Lower lobe of right lung (tissue), 2 donors: ENCODE measurements at regions not wholly inside any gene's neighbourhood (a gene's known extent, or its start where the extent isn't known, plus 50 kb on each side); places are given as distances from the start of the nearest gene placed in this dataset.

Experiments
- ATAC-seq, 2 donors: fragments of 200-7000 bp; cut with Tn5 transposase; one replicate each; pipeline ENCODE4 v1.9.1; 2020 to 2022; ENCODE audit warnings: mild to moderate bottlenecking in 2 of 2, moderate library complexity in 2 of 2
- DNase-seq: peaks from one replicate; pipeline ENCODE4 v3.0.0-alpha.2; 2020
- H3K27ac ChIP-seq: fragments of 200-600 bp; one replicate; pipeline ENCODE4 v1.8.0; 2022
- H3K27me3 ChIP-seq: fragments of 200-600 bp; one replicate; pipeline ENCODE4 v1.8.0; 2022; ENCODE audit warnings: low read depth
- H3K36me3 ChIP-seq: fragments of 200-600 bp; one replicate; pipeline ENCODE4 v1.8.0; 2022; ENCODE audit warnings: mild to moderate bottlenecking
- H3K4me1 ChIP-seq: fragments of 200-600 bp; one replicate; pipeline ENCODE4 v1.8.0; 2022
- H3K4me3 ChIP-seq: fragments of 200-600 bp; one replicate; pipeline ENCODE4 v1.8.0; 2022; ENCODE audit warnings: mild to moderate bottlenecking
- H3K9me3 ChIP-seq: fragments of 200-600 bp; one replicate; pipeline ENCODE4 v1.8.0; 2022
- CTCF ChIP-seq: fragments of 200-600 bp; IDR thresholded peaks from one replicate; pipeline ENCODE4 v1.8.0; 2022; ENCODE audit warnings: antibody characterized with exemption, mild to moderate bottlenecking
- intact Hi-C: fragments of 100-400 bp; cut with DNase I; formaldehyde crosslinking; loops from one replicate; pipeline ENCODE4 v1.11.0; 2022
- donor health status: DM: no; HTN: yes; CAD: no; lungs with severe emphysema.

GRCh38 chr14:94717808-94718207 is 52.1 kb downstream of the GSC start:
- no peak for TF ChIP-seq CTCF
- no peak overlapping the region for H3K27ac ChIP-seq
- H3K4me3 ChIP-seq: no peak overlapping the region
- no peak for DNase-seq
- H3K27me3 ChIP-seq: peaks cover 4% of the 10 kb centered on the region
- intact Hi-C loops: no loop called here
- no peaks in the 10 kb centered on the region for H3K36me3 ChIP-seq
- ATAC-seq: no peak
- no peaks in the 10 kb centered on the region for H3K9me3 ChIP-seq
- H3K4me1 ChIP-seq: no peaks in the 10 kb centered on the region

GRCh38 chr14:94716976-94717375 is 52.9 kb downstream of the GSC start:
- intact Hi-C loops: no loop called here

DNA sequence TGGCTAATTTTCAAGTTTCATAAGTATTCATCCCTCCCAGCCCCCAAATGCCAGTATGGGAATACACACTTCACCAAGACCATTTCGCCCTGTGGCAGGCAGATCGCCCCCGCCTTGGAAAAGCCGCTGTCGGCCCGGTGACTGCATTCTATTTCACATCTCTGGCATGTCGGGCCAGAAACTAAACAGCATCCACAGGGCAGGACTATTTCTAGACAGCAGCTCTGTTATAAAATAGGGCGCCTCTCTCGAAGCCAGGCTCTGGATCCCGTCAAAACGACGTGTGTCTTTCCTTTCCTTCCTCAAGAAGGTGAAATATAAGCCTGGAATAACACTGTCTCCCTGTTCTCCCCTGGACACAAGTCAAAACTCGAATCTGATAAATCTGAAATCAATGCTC is 56.8 kb downstream of the GSC start:
- Histone ChIP-seq H3K4me1 (no peaks in the 10 kb centered on the region), H3K27me3 (peaks cover 8% of the 10 kb centered on the region), H3K36me3 (no peaks in the 10 kb centered on the region), H3K4me3 (no peak overlapping the region), H3K27ac (no peak overlapping the region), H3K9me3 (no peaks in the 10 kb centered on the region)
- ATAC-seq (no peak), DNase-seq (no peak)
- no peak for TF ChIP-seq CTCF
- intact Hi-C loops: no loop called here

More at GRCh38 chr14:94716976-94717375, 52.9 kb downstream of the GSC start:
- Histone ChIP-seq H3K27me3 (peaks cover 4% of the 10 kb centered on the region), H3K27ac (no peak overlapping the region), H3K4me3 (no peak overlapping the region), H3K36me3 (no peaks in the 10 kb centered on the region), H3K9me3 (no peaks in the 10 kb centered on the region), H3K4me1 (no peaks in the 10 kb centered on the region)
- TF ChIP-seq CTCF: no peak
- DNase-seq (no peak), ATAC-seq (no peak)

- no peak for ATAC-seq
These were observed 59.2 kb downstream of the GSC start for GRCh38 chr14:94710731-94711130.

DNA sequence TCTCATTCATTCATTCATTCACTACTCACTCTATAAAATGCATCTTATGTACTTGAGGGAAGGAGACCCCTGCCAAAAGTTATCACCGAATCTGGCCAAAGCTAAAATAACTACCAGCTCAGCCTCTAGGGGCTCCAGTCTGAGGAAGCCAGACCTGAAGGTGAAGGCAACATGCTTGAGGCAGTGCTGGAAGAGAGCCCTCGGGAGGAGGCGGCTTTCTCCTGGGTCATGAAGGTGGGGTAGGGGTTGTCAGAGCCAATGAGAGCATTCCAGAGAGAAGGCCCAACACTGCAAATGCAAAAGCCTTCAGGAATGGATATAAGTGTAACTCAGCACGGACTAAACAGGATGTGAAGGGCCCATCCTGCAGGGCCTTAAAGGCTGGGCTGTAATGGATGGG is 62.4 kb downstream of the GSC start:
- no peak for TF ChIP-seq CTCF
- intact Hi-C loops: no loop called here
- DNase-seq (no peak), ATAC-seq (no peak)
- H3K4me1 ChIP-seq: no peaks in the 10 kb centered on the region
- no peaks in the 10 kb centered on the region for H3K9me3 ChIP-seq
- H3K4me3 ChIP-seq: no peak overlapping the region
- no peaks in the 10 kb centered on the region for H3K36me3 ChIP-seq
- H3K27ac ChIP-seq: no peak overlapping the region
- peaks cover 8% of the 10 kb centered on the region for H3K27me3 ChIP-seq

More at GRCh38 chr14:94710731-94711130, 59.2 kb downstream of the GSC start:
- DNase-seq: no peak
- no peak overlapping the region for H3K4me3 ChIP-seq
- H3K27ac ChIP-seq: no peak overlapping the region
- H3K9me3 ChIP-seq: no peaks in the 10 kb centered on the region
- H3K36me3 ChIP-seq: no peaks in the 10 kb centered on the region
- peaks cover 8% of the 10 kb centered on the region for H3K27me3 ChIP-seq
- no peaks in the 10 kb centered on the region for H3K4me1 ChIP-seq
- intact Hi-C loops: no loop called here
- no peak for TF ChIP-seq CTCF

GRCh38 chr14:94706133-94706532 is 63.8 kb downstream of the GSC start:
- no peak overlapping the region for H3K27ac ChIP-seq
- H3K4me3 ChIP-seq: no peak overlapping the region
- no peaks in the 10 kb centered on the region for H3K4me1 ChIP-seq
- TF ChIP-seq CTCF: no peak
- H3K36me3 ChIP-seq: no peaks in the 10 kb centered on the region
- intact Hi-C loops: no loop called here
- peaks cover 7% of the 10 kb centered on the region for H3K27me3 ChIP-seq
- ATAC-seq (no peak), DNase-seq (no peak)
- H3K9me3 ChIP-seq: no peaks in the 10 kb centered on the region
